Peyer's patch (tissue), 4 donors: ENCODE measurements at regions not wholly inside any gene's neighbourhood (a gene's known extent, or its start where the extent isn't known, plus 50 kb on each side); places are given as distances from the start of the nearest gene placed in this dataset.

Experiments used
- CTCF ChIP-seq, 6 experiments: fragments of 450-650 bp in 4 of 6; fragments of 200-600 bp in 2 of 6; sonication (generic) in 1 of 6; IDR thresholded peaks; one replicate each; pipeline ENCODE4 v1.5.1; 2017 to 2019; ENCODE audit warnings: antibody characterized with exemption in 6 of 6, mild to moderate bottlenecking in 3 of 6, moderate library complexity in 1 of 6
- POLR2A ChIP-seq, 2 donors: fragments of 450-650 bp; IDR thresholded peaks; one replicate each; pipeline ENCODE4 v1.5.1; 2017; ENCODE audit warnings: antibody characterized with exemption in 2 of 2, mild to moderate bottlenecking in 2 of 2, moderate library complexity in 2 of 2

GRCh38 chr5:115360046-115360685 lies 63.7 kb upstream of the CCDC112 start:
- no peak for TF ChIP-seq CTCF (IDR thresholded peaks at IDR 0.05)
- TF ChIP-seq POLR2A (IDR thresholded peaks at IDR 0.05) = no peak
